Stimulated activated CD8-positive, alpha-beta memory T cell treated with anti-CD3 and anti-CD28 coated beads, Interleukin-4, amount 100 ng/mL, for 4 hours (primary cell): ENCODE measurements at regions not wholly inside any gene's neighbourhood (a gene's known extent, or its start where the extent isn't known, plus 50 kb on each side); places are given as distances from the start of the nearest gene placed in this dataset.

ENCODE experiments used
- DNase-seq, 2 donors: peaks; one replicate each; pipeline ENCODE4 v3.0.0-alpha.2; 2020; ENCODE audit warnings: low read depth in 2 of 2, low spot score in 1 of 2

GRCh38 chr18:42137693-42138375 lies 182.8 kb downstream of the PIK3C3 start:
- DNase-seq: no peak

- no peak for DNase-seq
Observed at GRCh38 chr18:42141439-42141838, 186.4 kb downstream of the PIK3C3 start.

- DNase-seq: no peak
Observed at GRCh38 chr18:42155024-42155423, 200.0 kb downstream of the PIK3C3 start.

GRCh38 chr18:42156281-42156680 lies 201.2 kb downstream of the PIK3C3 start:
- no peak for DNase-seq

- no peak for DNase-seq
Observed at GRCh38 chr18:42157420-42157819, 202.4 kb downstream of the PIK3C3 start.

- no peak for DNase-seq
Observed at GRCh38 chr18:42157878-42158277, 202.8 kb downstream of the PIK3C3 start.

- DNase-seq: no peak
Observed at GRCh38 chr18:42159146-42159545, 204.1 kb downstream of the PIK3C3 start.

- no peak for DNase-seq
Observed at GRCh38 chr18:42163321-42163720, 208.3 kb downstream of the PIK3C3 start.

- DNase-seq: no peak
Observed at GRCh38 chr18:42164556-42164955, 209.5 kb downstream of the PIK3C3 start.

- no peak for DNase-seq
Observed at GRCh38 chr18:42165922-42166513, 211.0 kb downstream of the PIK3C3 start.

- no peak for DNase-seq
Observed at GRCh38 chr18:42168487-42168886, 213.5 kb downstream of the PIK3C3 start.

- no peak for DNase-seq
Observed at GRCh38 chr18:42168907-42169306, 213.9 kb downstream of the PIK3C3 start.

GRCh38 chr18:42174909-42175308 lies 219.9 kb downstream of the PIK3C3 start:
- no peak for DNase-seq

GRCh38 chr18:42176599-42176998 lies 221.6 kb downstream of the PIK3C3 start:
- DNase-seq: no peak

- DNase-seq: no peak
Observed at GRCh38 chr18:42177390-42177789, 222.4 kb downstream of the PIK3C3 start.

GRCh38 chr18:42178376-42179080 lies 223.5 kb downstream of the PIK3C3 start:
- DNase-seq: no peak

GRCh38 chr18:42179542-42180121 lies 224.6 kb downstream of the PIK3C3 start:
- no peak for DNase-seq

- no peak for DNase-seq
Observed at GRCh38 chr18:42181474-42181873, 226.4 kb downstream of the PIK3C3 start.

- no peak for DNase-seq
Observed at GRCh38 chr18:42182728-42183700, 228.0 kb downstream of the PIK3C3 start.

GRCh38 chr18:42183746-42184145 lies 228.7 kb downstream of the PIK3C3 start:
- no peak for DNase-seq
